GM19468 (cell line): ENCODE measurements at regions not wholly inside any gene's neighbourhood (a gene's known extent, or its start where the extent isn't known, plus 50 kb on each side); places are given as distances from the start of the nearest gene placed in this dataset.

Source experiments
- ATAC-seq: cut with Tn5 transposase; IDR thresholded peaks from one replicate; pipeline ENCODE4 v1.9.1; 2021; ENCODE audit warnings: mild to moderate bottlenecking, moderate library complexity, moderate number of reproducible peaks; ENCODE audit not compliant: unreplicated experiment; ENCODE audit errors: extremely low read depth

- no peak for ATAC-seq
Observed at GRCh38 chr12:124618291-124618902, 51.0 kb upstream of the NCOR2 start.

- ATAC-seq: no peak
Observed at GRCh38 chr12:124617615-124618014, 50.2 kb upstream of the NCOR2 start.
